ENCODE measurements at regions not wholly inside any gene's neighbourhood (a gene's known extent, or its start where the extent isn't known, plus 50 kb on each side); places are given as distances from the start of the nearest gene placed in this dataset.

DNA sequence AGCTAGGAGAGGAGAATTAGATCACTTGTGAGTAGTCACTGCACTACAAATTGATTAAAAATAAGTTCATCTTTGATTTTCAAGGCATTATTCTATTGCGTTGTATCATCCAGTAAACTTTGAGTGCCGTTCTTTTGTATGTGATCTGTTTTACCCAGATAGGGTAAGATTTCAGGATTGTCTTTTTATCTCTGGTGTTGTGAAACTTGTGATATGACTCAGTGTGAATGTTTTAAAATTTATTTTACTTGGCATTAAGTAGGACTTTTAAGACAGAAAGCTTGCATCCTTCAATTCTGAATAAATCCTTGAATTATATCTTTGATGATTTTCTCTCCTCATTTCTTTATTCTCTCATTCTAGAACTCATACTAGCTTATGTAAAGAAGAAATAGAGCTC is 93.3 kb upstream of the ADAMTS5 start:
- no peak for TF ChIP-seq POLR2A (IDR thresholded peaks at IDR 0.05)
- TF ChIP-seq, protein P1, sequence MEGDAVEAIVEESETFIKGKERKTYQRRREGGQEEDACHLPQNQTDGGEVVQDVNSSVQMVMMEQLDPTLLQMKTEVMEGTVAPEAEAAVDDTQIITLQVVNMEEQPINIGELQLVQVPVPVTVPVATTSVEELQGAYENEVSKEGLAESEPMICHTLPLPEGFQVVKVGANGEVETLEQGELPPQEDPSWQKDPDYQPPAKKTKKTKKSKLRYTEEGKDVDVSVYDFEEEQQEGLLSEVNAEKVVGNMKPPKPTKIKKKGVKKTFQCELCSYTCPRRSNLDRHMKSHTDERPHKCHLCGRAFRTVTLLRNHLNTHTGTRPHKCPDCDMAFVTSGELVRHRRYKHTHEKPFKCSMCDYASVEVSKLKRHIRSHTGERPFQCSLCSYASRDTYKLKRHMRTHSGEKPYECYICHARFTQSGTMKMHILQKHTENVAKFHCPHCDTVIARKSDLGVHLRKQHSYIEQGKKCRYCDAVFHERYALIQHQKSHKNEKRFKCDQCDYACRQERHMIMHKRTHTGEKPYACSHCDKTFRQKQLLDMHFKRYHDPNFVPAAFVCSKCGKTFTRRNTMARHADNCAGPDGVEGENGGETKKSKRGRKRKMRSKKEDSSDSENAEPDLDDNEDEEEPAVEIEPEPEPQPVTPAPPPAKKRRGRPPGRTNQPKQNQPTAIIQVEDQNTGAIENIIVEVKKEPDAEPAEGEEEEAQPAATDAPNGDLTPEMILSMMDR (IDR thresholded peaks at IDR 0.05), result no peak

Measured in uterus (tissue), 2 donors.